Effector memory CD8-positive, alpha-beta T cell (primary cell): ENCODE measurements at regions not wholly inside any gene's neighbourhood (a gene's known extent, or its start where the extent isn't known, plus 50 kb on each side); places are given as distances from the start of the nearest gene placed in this dataset.

Source experiments
- ATAC-seq: fragments of 150-1000 bp; cut with Tn5 transposase; replicated peaks from 2 replicates; pipeline ENCODE4 v1.10.0; 2021; ENCODE audit warnings: mild to moderate bottlenecking, moderate library complexity
- DNase-seq, 3 experiments: peaks; one replicate each; pipeline ENCODE4 v3.0.0; 2021
- H3K27ac Mint-ChIP-seq, 2 donors: one replicate each; pipeline ENCODE4 v1.8.0; 2022; ENCODE audit warnings: mild to moderate bottlenecking in 2 of 2, mixed read lengths in 2 of 2, moderate library complexity in 2 of 2
- H3K27me3 Mint-ChIP-seq, 2 donors: one replicate each; pipeline ENCODE4 v1.8.0; 2022; ENCODE audit warnings: mixed read lengths in 2 of 2
- H3K36me3 Mint-ChIP-seq: one replicate; pipeline ENCODE4 v1.8.0; 2022; ENCODE audit warnings: mild to moderate bottlenecking, moderate library complexity, mixed read lengths; ENCODE audit not compliant: insufficient read depth
- H3K4me1 Mint-ChIP-seq, 2 donors: one replicate each; pipeline ENCODE4 v1.8.0; 2022; ENCODE audit warnings: low read depth in 2 of 2, mixed read lengths in 2 of 2
- H3K4me3 Mint-ChIP-seq, 2 donors: one replicate each; pipeline ENCODE4 v1.8.0; 2022; ENCODE audit warnings: mild to moderate bottlenecking in 2 of 2, mixed read lengths in 2 of 2, moderate library complexity in 2 of 2
- H3K9me3 Mint-ChIP-seq, 2 donors: one replicate each; pipeline ENCODE4 v1.8.0; 2022; ENCODE audit warnings: mixed read lengths in 2 of 2

- no peak for DNase-seq
- Mint-ChIP-seq H3K9me3 (no peaks in the 10 kb centered on the region), H3K27me3 (peaks cover 63 to 75% of the 10 kb centered on the region in 2 donors), H3K27ac (no peak overlapping the region), H3K36me3 (no peaks in the 10 kb centered on the region), H3K4me1 (peaks cover 0 to 6% of the 10 kb centered on the region in 2 donors), H3K4me3 (no peak overlapping the region)
- no peak for ATAC-seq
Measured at GRCh38 chr15:77821959-77822256, 189.2 kb upstream of the LINGO1 start.

- H3K27ac Mint-ChIP-seq = no peak overlapping the region
- H3K27me3 Mint-ChIP-seq = peaks cover 68 to 81% of the 10 kb centered on the region in 2 donors
- H3K9me3 Mint-ChIP-seq = no peaks in the 10 kb centered on the region
- ATAC-seq (no peak), DNase-seq (no peak)
- peak overlapping the region in 1 of 2 donors; percentile 33 for H3K4me3 Mint-ChIP-seq
- H3K36me3 Mint-ChIP-seq = peaks cover 3% of the 10 kb centered on the region
- peaks cover 0 to 6% of the 10 kb centered on the region in 2 donors for H3K4me1 Mint-ChIP-seq
Measured at GRCh38 chr15:77821188-77821958, 188.7 kb upstream of the LINGO1 start.

- Mint-ChIP-seq H3K36me3 (peaks cover 3% of the 10 kb centered on the region), H3K27me3 (peaks cover 73 to 84% of the 10 kb centered on the region in 2 donors), H3K9me3 (no peaks in the 10 kb centered on the region), H3K4me3 (peak overlapping the region; percentile 33 to 63), H3K27ac (no peak overlapping the region), H3K4me1 (peaks cover 0 to 6% of the 10 kb centered on the region in 2 donors)
- ATAC-seq = no peak
- no peak for DNase-seq
Measured at GRCh38 chr15:77819851-77820728, 187.4 kb upstream of the LINGO1 start.

GRCh38 chr15:77819048-77819850 lies 186.5 kb upstream of the LINGO1 start:
- H3K27me3 Mint-ChIP-seq = peaks cover 69 to 84% of the 10 kb centered on the region in 2 donors
- no peak overlapping the region for H3K4me3 Mint-ChIP-seq
- no peaks in the 10 kb centered on the region for H3K9me3 Mint-ChIP-seq
- DNase-seq = no peak
- peaks cover 3% of the 10 kb centered on the region for H3K36me3 Mint-ChIP-seq
- peaks cover 0 to 6% of the 10 kb centered on the region in 2 donors for H3K4me1 Mint-ChIP-seq
- H3K27ac Mint-ChIP-seq = no peak overlapping the region
- ATAC-seq = no peak

- Mint-ChIP-seq H3K36me3 (peaks cover 3% of the 10 kb centered on the region), H3K9me3 (no peaks in the 10 kb centered on the region), H3K4me3 (peak overlapping the region in 1 of 2 donors; percentile 10), H3K27ac (no peak overlapping the region), H3K27me3 (peaks cover 63 to 79% of the 10 kb centered on the region in 2 donors), H3K4me1 (peaks cover 0 to 6% of the 10 kb centered on the region in 2 donors)
- DNase-seq (no peak), ATAC-seq (no peak)
Measured at GRCh38 chr15:77818484-77819047, 185.9 kb upstream of the LINGO1 start.

GRCh38 chr15:77817434-77817833 lies 184.7 kb upstream of the LINGO1 start:
- Mint-ChIP-seq H3K27me3 (peaks cover 59 to 79% of the 10 kb centered on the region in 2 donors), H3K4me3 (no peak overlapping the region), H3K4me1 (peaks cover 0 to 6% of the 10 kb centered on the region in 2 donors), H3K9me3 (no peaks in the 10 kb centered on the region), H3K27ac (no peak overlapping the region), H3K36me3 (peaks cover 3% of the 10 kb centered on the region)
- DNase-seq = no peak
- ATAC-seq = no peak

GRCh38 chr15:77816983-77817382 lies 184.3 kb upstream of the LINGO1 start:
- ATAC-seq (no peak), DNase-seq (no peak)
- Mint-ChIP-seq H3K4me3 (no peak overlapping the region), H3K27me3 (peaks cover 55 to 79% of the 10 kb centered on the region in 2 donors), H3K9me3 (no peaks in the 10 kb centered on the region), H3K27ac (no peak overlapping the region), H3K36me3 (peaks cover 3% of the 10 kb centered on the region), H3K4me1 (peaks cover 0 to 6% of the 10 kb centered on the region in 2 donors)

- peaks cover 39 to 72% of the 10 kb centered on the region in 2 donors for H3K27me3 Mint-ChIP-seq
- DNase-seq (no peak), ATAC-seq (no peak)
- peaks cover 3% of the 10 kb centered on the region for H3K36me3 Mint-ChIP-seq
- H3K4me3 Mint-ChIP-seq = no peak overlapping the region
- H3K4me1 Mint-ChIP-seq = no peaks in the 10 kb centered on the region
- H3K9me3 Mint-ChIP-seq = no peaks in the 10 kb centered on the region
- no peak overlapping the region for H3K27ac Mint-ChIP-seq
Measured at GRCh38 chr15:77815015-77815414, 182.3 kb upstream of the LINGO1 start.

- Mint-ChIP-seq H3K9me3 (no peaks in the 10 kb centered on the region), H3K27me3 (peaks cover 30 to 66% of the 10 kb centered on the region in 2 donors), H3K4me3 (no peak overlapping the region), H3K4me1 (no peaks in the 10 kb centered on the region), H3K36me3 (peaks cover 3% of the 10 kb centered on the region), H3K27ac (no peak overlapping the region)
- ATAC-seq (no peak), DNase-seq (no peak)
Measured at GRCh38 chr15:77812664-77813063, 180.0 kb upstream of the LINGO1 start.

GRCh38 chr15:77811270-77811669 lies 178.6 kb upstream of the LINGO1 start:
- ATAC-seq = no peak
- no peaks in the 10 kb centered on the region for H3K36me3 Mint-ChIP-seq
- H3K9me3 Mint-ChIP-seq = no peaks in the 10 kb centered on the region
- peaks cover 18 to 66% of the 10 kb centered on the region in 2 donors for H3K27me3 Mint-ChIP-seq
- no peak overlapping the region for H3K4me3 Mint-ChIP-seq
- DNase-seq = no peak
- no peaks in the 10 kb centered on the region for H3K4me1 Mint-ChIP-seq
- H3K27ac Mint-ChIP-seq = no peak overlapping the region

GRCh38 chr15:77810130-77810571 lies 177.4 kb upstream of the LINGO1 start:
- DNase-seq = no peak
- H3K4me1 Mint-ChIP-seq = no peaks in the 10 kb centered on the region
- H3K9me3 Mint-ChIP-seq = no peaks in the 10 kb centered on the region
- ATAC-seq = no peak
- no peak overlapping the region for H3K4me3 Mint-ChIP-seq
- H3K27me3 Mint-ChIP-seq = peaks cover 8 to 58% of the 10 kb centered on the region in 2 donors
- H3K36me3 Mint-ChIP-seq = peaks cover 2% of the 10 kb centered on the region
- no peak overlapping the region for H3K27ac Mint-ChIP-seq

GRCh38 chr15:77808581-77809177 lies 176.0 kb upstream of the LINGO1 start:
- Mint-ChIP-seq H3K27ac (no peak overlapping the region), H3K9me3 (no peaks in the 10 kb centered on the region), H3K27me3 (peaks cover 8 to 48% of the 10 kb centered on the region in 2 donors), H3K4me3 (no peak overlapping the region), H3K4me1 (no peaks in the 10 kb centered on the region), H3K36me3 (peaks cover 2% of the 10 kb centered on the region)
- ATAC-seq = no peak
- DNase-seq = no peak
